ENCODE measurements at regions not wholly inside any gene's neighbourhood (a gene's known extent, or its start where the extent isn't known, plus 50 kb on each side); places are given as distances from the start of the nearest gene placed in this dataset.

GRCh38 chr17:63078707-63079106 is 112.7 kb downstream of the TANC2 start:
- TF ChIP-seq CTCF (IDR thresholded peaks at IDR 0.05) (no peak), POLR2A (IDR thresholded peaks at IDR 0.05) (no peak)

Measured in ovary (tissue), 3 donors.